Loucy (cell line): ENCODE measurements at regions not wholly inside any gene's neighbourhood (a gene's known extent, or its start where the extent isn't known, plus 50 kb on each side); places are given as distances from the start of the nearest gene placed in this dataset.

ENCODE experiments used
- H2AFZ ChIP-seq: fragments of 200-600 bp; sonication (generic); 2 replicates; pipeline ENCODE4 v1.6.0; 2016; ENCODE audit warnings: antibody characterized with exemption, mild to moderate bottlenecking, low read length, moderate library complexity
- H3F3A ChIP-seq: fragments of 200-600 bp; 2 replicates; pipeline ENCODE4 v1.6.0; 2016; ENCODE audit warnings: antibody characterized with exemption, low read depth, mild to moderate bottlenecking
- H3K27me3 ChIP-seq: fragments of 200-600 bp; sonication (generic); 2 replicates; pipeline ENCODE4 v1.6.1; 2014; ENCODE audit warnings: low read length, mild to moderate bottlenecking; ENCODE audit not compliant: insufficient read depth, poor library complexity, severe bottlenecking
- H3K36me3 ChIP-seq: fragments of 200-600 bp; sonication (generic); 2 replicates; pipeline ENCODE4 v1.6.1; 2016; ENCODE audit warnings: low read length; ENCODE audit not compliant: insufficient read depth
- H3K4me1 ChIP-seq: fragments of 200-600 bp; sonication (generic); 2 replicates; pipeline ENCODE4 v1.5.1; 2014; ENCODE audit warnings: low read length, mild to moderate bottlenecking; ENCODE audit not compliant: insufficient read depth, poor library complexity, severe bottlenecking
- H3K4me2 ChIP-seq: fragments of 200-600 bp; sonication (generic); 2 replicates; pipeline ENCODE4 v1.6.0; 2014; ENCODE audit warnings: antibody characterized with exemption, low read length, low read depth, mild to moderate bottlenecking; ENCODE audit not compliant: poor library complexity, severe bottlenecking
- H3K4me3 ChIP-seq: fragments of 200-600 bp; sonication (generic); 2 replicates; pipeline ENCODE4 v1.5.1; 2014; ENCODE audit warnings: low read length, mild to moderate bottlenecking, mixed read lengths; ENCODE audit not compliant: poor library complexity, severe bottlenecking
- H3K79me2 ChIP-seq: fragments of 200-600 bp; sonication (generic); 2 replicates; pipeline ENCODE4 v1.6.1; 2014; ENCODE audit warnings: low read length; ENCODE audit not compliant: insufficient read depth
- H3K9ac ChIP-seq: fragments of 200-600 bp; sonication (generic); 2 replicates; pipeline ENCODE4 v1.6.0; 2014; ENCODE audit warnings: mild to moderate bottlenecking, low read depth, low read length, moderate library complexity; ENCODE audit not compliant: poor library complexity, severe bottlenecking
- H3K9me2 ChIP-seq: fragments of 200-600 bp; sonication (generic); replicated peaks from 2 replicates; pipeline ENCODE4 v1.6.1; 2016; ENCODE audit warnings: low read depth, low read length, mixed read lengths
- H3K9me3 ChIP-seq: fragments of 200-600 bp; sonication (generic); 2 replicates; pipeline ENCODE4 v1.6.1; 2014; ENCODE audit warnings: mild to moderate bottlenecking, antibody characterized with exemption, low read length, low read depth; ENCODE audit not compliant: insufficient read depth
- H4K20me1 ChIP-seq: fragments of 200-600 bp; sonication (generic); 2 replicates; pipeline ENCODE4 v1.6.0; 2014; ENCODE audit warnings: antibody characterized with exemption, low read length, mild to moderate bottlenecking; ENCODE audit not compliant: insufficient read depth, poor library complexity, severe bottlenecking
- EZH2phosphoT487 ChIP-seq: fragments of 200-600 bp; IDR thresholded peaks from 2 replicates; pipeline ENCODE4 v1.6.1; 2018; ENCODE audit warnings: antibody characterized with exemption, mild to moderate bottlenecking, moderate library complexity, borderline replicate concordance
- TF ChIP-seq, protein P1 (sequence below): fragments of 200-600 bp; sonication (generic); conservative IDR thresholded peaks from 2 replicates; pipeline ENCODE4 v1.5.1; 2014; ENCODE audit warnings: mild to moderate bottlenecking, antibody characterized with exemption, low read length

DNA sequence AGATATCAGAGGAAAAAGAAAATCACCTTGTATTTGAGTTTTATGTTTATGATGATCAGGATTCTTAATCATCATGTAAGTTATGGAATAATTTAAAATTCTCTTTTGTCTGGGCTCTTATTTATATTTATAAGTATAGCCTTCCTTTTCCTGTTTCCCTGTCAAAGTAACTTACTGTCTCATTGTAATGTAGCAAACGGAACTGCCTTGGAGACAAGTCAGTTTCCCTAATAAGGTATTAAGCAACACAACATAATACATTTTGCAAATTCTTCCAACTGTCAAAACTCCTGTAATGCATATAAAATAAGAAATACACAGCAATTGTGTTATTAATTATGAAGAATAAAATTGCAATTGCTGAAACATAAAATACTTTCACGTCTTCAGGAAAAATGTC lies 463.2 kb downstream of the MAT2B start:
- no peaks in the 10 kb centered on the region for H3K36me3 ChIP-seq
- TF ChIP-seq, protein P1, sequence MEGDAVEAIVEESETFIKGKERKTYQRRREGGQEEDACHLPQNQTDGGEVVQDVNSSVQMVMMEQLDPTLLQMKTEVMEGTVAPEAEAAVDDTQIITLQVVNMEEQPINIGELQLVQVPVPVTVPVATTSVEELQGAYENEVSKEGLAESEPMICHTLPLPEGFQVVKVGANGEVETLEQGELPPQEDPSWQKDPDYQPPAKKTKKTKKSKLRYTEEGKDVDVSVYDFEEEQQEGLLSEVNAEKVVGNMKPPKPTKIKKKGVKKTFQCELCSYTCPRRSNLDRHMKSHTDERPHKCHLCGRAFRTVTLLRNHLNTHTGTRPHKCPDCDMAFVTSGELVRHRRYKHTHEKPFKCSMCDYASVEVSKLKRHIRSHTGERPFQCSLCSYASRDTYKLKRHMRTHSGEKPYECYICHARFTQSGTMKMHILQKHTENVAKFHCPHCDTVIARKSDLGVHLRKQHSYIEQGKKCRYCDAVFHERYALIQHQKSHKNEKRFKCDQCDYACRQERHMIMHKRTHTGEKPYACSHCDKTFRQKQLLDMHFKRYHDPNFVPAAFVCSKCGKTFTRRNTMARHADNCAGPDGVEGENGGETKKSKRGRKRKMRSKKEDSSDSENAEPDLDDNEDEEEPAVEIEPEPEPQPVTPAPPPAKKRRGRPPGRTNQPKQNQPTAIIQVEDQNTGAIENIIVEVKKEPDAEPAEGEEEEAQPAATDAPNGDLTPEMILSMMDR, result no peak
- TF ChIP-seq EZH2phosphoT487, result no peak
- no peak overlapping the region for H3K9ac ChIP-seq
- H4K20me1 ChIP-seq, result no peaks in the 10 kb centered on the region
- H3K4me2 ChIP-seq, result no peak overlapping the region
- no peaks in the 10 kb centered on the region for H3K27me3 ChIP-seq
- H3K9me2 ChIP-seq, result no peaks in the 10 kb centered on the region
- H3K4me1 ChIP-seq, result no peaks in the 10 kb centered on the region
- H2AFZ ChIP-seq, result no peak overlapping the region
- H3K4me3 ChIP-seq, result no peak overlapping the region
- no peaks in the 10 kb centered on the region for H3K9me3 ChIP-seq
- no peaks in the 10 kb centered on the region for H3K79me2 ChIP-seq
- no peaks in the 10 kb centered on the region for H3F3A ChIP-seq

DNA sequence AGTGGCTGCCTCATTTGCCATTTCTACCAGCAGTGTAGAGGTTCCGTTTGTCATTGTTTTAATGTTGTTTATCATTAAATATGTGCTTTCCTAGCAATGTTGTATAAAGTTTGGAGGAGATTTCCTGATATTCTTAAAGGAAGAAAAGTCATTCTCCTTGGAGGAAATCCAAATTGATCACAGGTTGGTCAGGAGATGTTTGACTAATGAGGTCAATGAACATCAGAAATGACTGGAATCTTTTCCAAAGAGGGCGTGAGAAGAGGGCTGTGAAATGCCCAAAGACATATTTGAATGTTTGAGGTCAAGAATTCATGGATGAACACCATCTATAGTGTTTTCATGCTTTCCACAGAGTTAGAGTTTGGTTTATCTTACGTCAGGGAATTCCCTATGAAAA lies 471.3 kb downstream of the MAT2B start:
- Histone ChIP-seq H3K9me3 (no peaks in the 10 kb centered on the region), H3K9ac (no peak overlapping the region), H4K20me1 (no peaks in the 10 kb centered on the region), H2AFZ (no peak overlapping the region), H3K4me3 (no peak overlapping the region), H3K79me2 (no peaks in the 10 kb centered on the region), H3K9me2 (no peaks in the 10 kb centered on the region), H3F3A (no peaks in the 10 kb centered on the region), H3K4me1 (no peaks in the 10 kb centered on the region), H3K27me3 (no peaks in the 10 kb centered on the region), H3K36me3 (no peaks in the 10 kb centered on the region), H3K4me2 (no peak overlapping the region)
- TF ChIP-seq, protein P1, result no peak
- no peak for TF ChIP-seq EZH2phosphoT487

DNA sequence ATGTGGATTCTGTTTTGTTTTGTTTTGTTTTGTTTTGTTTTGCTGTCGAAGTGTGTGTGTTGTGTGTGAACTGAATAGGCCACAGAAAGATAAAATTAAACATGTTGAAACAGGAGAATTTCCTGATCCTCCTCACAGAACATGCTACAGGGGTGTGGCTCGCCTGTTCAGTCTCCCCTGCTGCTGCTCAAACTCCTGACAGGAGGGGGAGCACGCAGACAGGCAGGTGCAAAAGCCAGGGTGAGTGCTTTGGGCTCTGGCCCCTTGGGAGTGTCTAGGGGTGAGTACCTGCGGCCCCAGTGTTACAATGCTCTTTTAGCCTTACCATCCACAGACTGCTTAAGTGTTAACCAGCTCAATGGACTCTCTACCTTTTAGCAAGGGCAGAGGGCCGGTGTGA lies 473.5 kb downstream of the MAT2B start:
- TF ChIP-seq, protein P1, result no peak
- no peak for TF ChIP-seq EZH2phosphoT487
- H3K4me2 ChIP-seq, result no peak overlapping the region

More for the DNA sequence above, 473.5 kb downstream of the MAT2B start:
- no peaks in the 10 kb centered on the region for H4K20me1 ChIP-seq
- H3F3A ChIP-seq, result no peaks in the 10 kb centered on the region
- no peak overlapping the region for H2AFZ ChIP-seq
- H3K9ac ChIP-seq, result no peak overlapping the region
- H3K36me3 ChIP-seq, result no peaks in the 10 kb centered on the region
- H3K9me2 ChIP-seq, result no peaks in the 10 kb centered on the region
- no peaks in the 10 kb centered on the region for H3K9me3 ChIP-seq
- no peak overlapping the region for H3K4me3 ChIP-seq
- H3K27me3 ChIP-seq, result no peaks in the 10 kb centered on the region
- H3K4me1 ChIP-seq, result no peaks in the 10 kb centered on the region
- H3K79me2 ChIP-seq, result no peaks in the 10 kb centered on the region
